ENCODE measurements at regions not wholly inside any gene's neighbourhood (a gene's known extent, or its start where the extent isn't known, plus 50 kb on each side); places are given as distances from the start of the nearest gene placed in this dataset.
A peak's percentile ranks its signal among the peaks of the same experiment; 100 is the strongest.
"Not testable (repeated sequence)": the region's sequence is repeated elsewhere in the genome, so short reads cannot be mapped to it uniquely, and the experiment has no call there.

GRCh38 chr20:53738039-53738944 lies 144.7 kb upstream of the ZNF217 start:
- DNase-seq: peak; percentile 87

- peak; percentile 68 for DNase-seq
Measured at GRCh38 chr20:53737396-53738038, 143.9 kb upstream of the ZNF217 start.

- DNase-seq: peak; percentile 81
Measured at GRCh38 chr20:53736757-53737395, 143.2 kb upstream of the ZNF217 start.

GRCh38 chr20:53736122-53736756 lies 142.6 kb upstream of the ZNF217 start:
- peak; percentile 47 for DNase-seq

GRCh38 chr20:53735536-53736050 lies 142.0 kb upstream of the ZNF217 start:
- DNase-seq: peak; percentile 98

- peak; percentile 47 for DNase-seq
Measured at GRCh38 chr20:53734006-53734688, 140.5 kb upstream of the ZNF217 start.

GRCh38 chr20:53731595-53731994 lies 138.0 kb upstream of the ZNF217 start:
- no peak for DNase-seq

- DNase-seq: no peak
Measured at GRCh38 chr20:53728359-53728758, 134.7 kb upstream of the ZNF217 start.

- DNase-seq: not testable (repeated sequence)
Measured at GRCh38 chr20:53727239-53727638, 133.6 kb upstream of the ZNF217 start.

GRCh38 chr20:53725575-53725970 lies 131.9 kb upstream of the ZNF217 start:
- DNase-seq: no peak

- no peak for DNase-seq
Measured at GRCh38 chr20:53723621-53724020, 130.0 kb upstream of the ZNF217 start.

- DNase-seq: no peak
Measured at GRCh38 chr20:53723045-53723444, 129.4 kb upstream of the ZNF217 start.

- DNase-seq: no peak
Measured at GRCh38 chr20:53722515-53723036, 128.9 kb upstream of the ZNF217 start.

GRCh38 chr20:53721445-53721963 lies 127.9 kb upstream of the ZNF217 start:
- not testable (repeated sequence) for DNase-seq

GRCh38 chr20:53719171-53719803 lies 125.6 kb upstream of the ZNF217 start:
- not testable (repeated sequence) for DNase-seq

- no peak for DNase-seq
Measured at GRCh38 chr20:53718142-53719021, 124.7 kb upstream of the ZNF217 start.

- DNase-seq: no peak
Measured at GRCh38 chr20:53716395-53716794, 122.8 kb upstream of the ZNF217 start.

- DNase-seq: no peak
Measured at GRCh38 chr20:53714524-53714923, 120.9 kb upstream of the ZNF217 start.

- DNase-seq: no peak
Measured at GRCh38 chr20:53713328-53714056, 119.9 kb upstream of the ZNF217 start.
